Ovary (tissue), 3 donors: ENCODE measurements at regions not wholly inside any gene's neighbourhood (a gene's known extent, or its start where the extent isn't known, plus 50 kb on each side); places are given as distances from the start of the nearest gene placed in this dataset.

Experiments used
- CTCF ChIP-seq, 3 donors: fragments of 450-650 bp in 2 of 3; fragments of 200-600 bp in 1 of 3; IDR thresholded peaks; one replicate each; pipeline versions ENCODE4 v1.5.1 to v1.8.0; 2016 to 2022; ENCODE audit warnings: antibody characterized with exemption in 3 of 3, mild to moderate bottlenecking in 1 of 3
- EP300 ChIP-seq: sonication (generic); formaldehyde crosslinking; IDR thresholded peaks from one replicate; pipeline ENCODE4 v1.6.1; 2017; ENCODE audit warnings: antibody characterized with exemption
- POLR2A ChIP-seq: fragments of 450-650 bp; IDR thresholded peaks from one replicate; pipeline ENCODE4 v1.6.1; 2017; ENCODE audit warnings: antibody characterized with exemption, mild to moderate bottlenecking, moderate library complexity
- donor health status: DM: no; HTN: no; CAD: no.

- TF ChIP-seq CTCF (IDR thresholded peaks at IDR 0.05) (no peak), POLR2A (no peak), EP300 (no peak)
Observed at GRCh38 chr14:40727107-40727506, 879.6 kb upstream of the LRFN5 start.
